ENCODE measurements at regions not wholly inside any gene's neighbourhood (a gene's known extent, or its start where the extent isn't known, plus 50 kb on each side); places are given as distances from the start of the nearest gene placed in this dataset.

DNA sequence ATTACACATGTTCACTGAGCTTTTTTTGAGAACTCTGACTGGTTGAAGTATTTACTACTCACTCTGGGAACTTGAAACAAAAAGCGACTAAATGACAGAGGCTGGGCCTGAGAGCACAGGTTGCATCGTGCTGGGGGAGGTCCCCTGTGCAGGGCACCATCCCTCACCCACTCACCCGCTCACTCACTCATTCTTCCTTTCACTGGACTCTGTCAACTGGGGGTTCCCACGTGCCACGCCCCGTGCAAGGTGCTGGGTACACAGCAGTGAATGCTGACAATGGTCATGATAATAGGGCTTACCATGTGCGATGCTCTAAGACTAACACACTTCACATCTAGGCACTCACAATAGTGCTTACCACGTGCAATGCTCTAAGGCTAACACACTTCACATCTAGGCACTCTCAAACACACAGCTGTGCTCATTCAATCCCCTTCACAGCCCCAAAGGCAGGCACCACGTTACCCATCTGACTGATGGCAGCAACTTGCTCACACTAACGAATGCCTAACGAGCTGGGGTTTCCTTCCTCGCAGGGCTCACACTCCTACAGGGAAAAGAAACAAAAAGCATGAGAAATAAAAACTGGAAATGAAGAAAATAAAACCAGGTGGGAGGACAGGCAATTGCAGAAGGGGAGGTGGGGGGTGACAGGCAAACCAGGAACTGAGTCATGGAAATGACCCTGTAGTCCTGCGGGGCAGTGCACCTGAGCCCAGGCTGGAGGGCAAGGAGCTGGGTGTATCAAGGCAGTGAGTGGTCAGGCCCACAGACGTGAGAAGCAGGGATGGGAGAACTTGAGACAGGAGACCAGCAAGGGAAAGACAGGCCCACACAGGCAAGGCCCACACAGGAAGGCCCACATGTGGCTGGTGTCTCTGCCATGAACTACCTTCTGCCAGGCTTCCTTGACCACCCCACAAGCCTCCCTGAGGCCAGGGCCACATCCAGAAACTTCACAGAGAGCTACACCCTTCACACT lies 147.0 kb upstream of the FAM20C start:
- TF ChIP-seq, protein P1, sequence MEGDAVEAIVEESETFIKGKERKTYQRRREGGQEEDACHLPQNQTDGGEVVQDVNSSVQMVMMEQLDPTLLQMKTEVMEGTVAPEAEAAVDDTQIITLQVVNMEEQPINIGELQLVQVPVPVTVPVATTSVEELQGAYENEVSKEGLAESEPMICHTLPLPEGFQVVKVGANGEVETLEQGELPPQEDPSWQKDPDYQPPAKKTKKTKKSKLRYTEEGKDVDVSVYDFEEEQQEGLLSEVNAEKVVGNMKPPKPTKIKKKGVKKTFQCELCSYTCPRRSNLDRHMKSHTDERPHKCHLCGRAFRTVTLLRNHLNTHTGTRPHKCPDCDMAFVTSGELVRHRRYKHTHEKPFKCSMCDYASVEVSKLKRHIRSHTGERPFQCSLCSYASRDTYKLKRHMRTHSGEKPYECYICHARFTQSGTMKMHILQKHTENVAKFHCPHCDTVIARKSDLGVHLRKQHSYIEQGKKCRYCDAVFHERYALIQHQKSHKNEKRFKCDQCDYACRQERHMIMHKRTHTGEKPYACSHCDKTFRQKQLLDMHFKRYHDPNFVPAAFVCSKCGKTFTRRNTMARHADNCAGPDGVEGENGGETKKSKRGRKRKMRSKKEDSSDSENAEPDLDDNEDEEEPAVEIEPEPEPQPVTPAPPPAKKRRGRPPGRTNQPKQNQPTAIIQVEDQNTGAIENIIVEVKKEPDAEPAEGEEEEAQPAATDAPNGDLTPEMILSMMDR (IDR thresholded peaks at IDR 0.05): no peak
- TF ChIP-seq EP300 (IDR thresholded peaks at IDR 0.05) (no peak), POLR2AphosphoS5 (IDR thresholded peaks at IDR 0.05) (no peak), POLR2A (IDR thresholded peaks at IDR 0.05) (no peak)
